ENCODE measurements at regions not wholly inside any gene's neighbourhood (a gene's known extent, or its start where the extent isn't known, plus 50 kb on each side); places are given as distances from the start of the nearest gene placed in this dataset.

- TF ChIP-seq CTCF (IDR thresholded peaks at IDR 0.05) (no peak), POLR2AphosphoS5 (IDR thresholded peaks at IDR 0.05; ENCODE audit: low read depth, low read length) (no peak), SIN3A (IDR thresholded peaks at IDR 0.05; ENCODE audit: borderline replicate concordance, insufficient read depth, low read depth, low read length) (no peak)
Measured at GRCh38 chr3:40828741-40829415, 304.1 kb downstream of the ZNF621 start.
